Hepatic stellate cell (primary cell): ENCODE measurements at regions not wholly inside any gene's neighbourhood (a gene's known extent, or its start where the extent isn't known, plus 50 kb on each side); places are given as distances from the start of the nearest gene placed in this dataset.

Source experiments
- DNase-seq: peaks from one replicate; pipeline ENCODE4 v3.0.0; 2011; ENCODE audit warnings: low spot score

DNA sequence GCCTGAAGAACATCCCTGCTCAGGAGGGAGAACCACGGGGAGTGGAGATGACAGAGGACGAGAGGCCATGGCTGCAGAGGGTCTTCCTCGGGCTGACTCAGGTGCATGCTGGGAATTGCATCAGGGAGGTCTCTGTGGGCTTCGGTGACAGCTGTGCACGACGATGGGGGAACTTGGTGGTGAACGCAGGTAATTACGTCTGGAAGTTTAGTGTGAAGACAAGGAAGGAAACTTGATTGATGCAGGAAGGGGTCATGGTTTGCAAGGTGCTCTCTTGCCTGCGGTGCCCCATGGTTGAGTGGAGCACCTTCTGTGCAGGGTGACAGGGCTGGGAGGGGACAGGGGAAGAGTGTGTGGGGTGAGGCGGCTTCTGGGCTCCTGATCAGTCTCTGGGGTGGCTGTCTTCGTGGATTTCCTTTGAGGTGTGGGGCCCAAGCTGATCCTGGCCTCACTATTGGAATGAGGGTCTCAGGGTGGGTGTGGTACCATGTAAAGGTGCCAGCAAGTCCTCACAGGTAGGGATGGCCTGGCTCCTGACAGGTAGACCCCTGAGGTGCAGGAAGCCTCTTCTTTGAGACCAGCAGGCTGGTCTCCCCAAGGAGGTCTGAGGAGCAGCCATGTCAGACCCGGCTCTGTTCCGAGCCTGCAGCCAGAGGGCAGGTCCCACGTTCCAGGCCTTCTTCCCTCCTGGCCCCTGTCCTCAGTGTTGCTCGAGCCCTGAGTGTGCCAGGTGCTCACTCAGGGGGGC lies 1020.1 kb downstream of the TBC1D22A start:
- DNase-seq, result no peak

DNA sequence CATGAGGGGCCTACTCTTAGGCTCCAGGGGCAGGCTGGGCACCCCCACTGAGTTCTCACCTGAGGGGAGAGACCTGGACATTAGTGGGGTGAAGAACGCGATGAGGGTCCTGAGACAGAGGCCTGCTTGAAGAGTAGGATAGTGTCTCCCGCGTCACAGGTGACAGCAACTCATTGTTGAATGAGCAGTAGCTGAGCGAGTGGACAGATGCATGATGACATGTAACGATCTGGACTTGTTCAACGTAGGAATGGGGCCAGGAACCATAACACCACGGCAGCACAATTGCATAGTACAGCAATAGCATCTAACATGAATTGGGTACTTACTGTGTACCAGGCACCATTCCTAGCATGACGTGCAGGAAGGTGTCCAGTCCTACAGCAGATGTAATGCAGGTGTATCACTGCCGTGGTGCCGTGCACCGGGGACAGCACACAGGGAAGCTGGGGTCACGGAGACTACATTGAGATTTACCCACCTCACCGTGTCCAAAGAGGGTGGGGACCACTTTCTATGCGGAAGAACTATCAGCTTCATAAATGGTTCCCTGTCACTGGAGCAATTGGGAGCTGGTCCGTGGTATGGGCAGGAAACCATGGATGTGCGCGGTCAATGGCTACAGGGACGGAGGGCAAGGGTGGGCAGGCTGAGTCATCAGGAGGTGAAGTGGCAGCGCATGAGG lies 1019.1 kb downstream of the TBC1D22A start:
- DNase-seq, result no peak

GRCh38 chr22:47781024-47781423 lies 1018.6 kb downstream of the TBC1D22A start:
- DNase-seq, result no peak

DNA sequence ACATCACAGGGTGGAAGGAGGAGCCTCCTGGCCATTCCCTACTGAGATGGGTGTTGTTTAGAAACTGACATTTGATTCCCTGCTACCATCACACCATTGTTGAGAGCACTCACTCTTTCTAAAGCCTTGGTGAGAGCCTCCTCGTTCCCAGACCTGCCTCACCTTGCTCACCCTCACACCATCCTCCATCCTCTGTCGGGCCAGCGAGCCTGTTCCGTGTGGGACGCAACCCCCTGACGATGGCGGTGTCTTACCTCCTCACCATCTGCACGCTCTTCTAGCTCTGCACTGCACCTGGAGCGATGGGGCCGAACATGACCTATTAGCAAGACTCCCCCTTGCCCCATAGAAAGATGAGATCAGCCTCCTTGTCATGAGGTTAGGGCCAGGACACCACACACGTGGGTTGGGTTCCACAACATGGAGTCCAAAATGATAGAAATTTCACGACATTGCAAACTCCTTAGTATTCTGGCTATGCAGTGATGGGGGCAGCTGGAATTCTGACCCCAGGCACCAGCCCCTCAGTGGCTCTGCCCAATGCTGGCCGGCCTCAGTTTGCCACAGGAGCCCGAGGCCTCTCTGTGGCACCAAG lies 1017.9 kb downstream of the TBC1D22A start:
- no peak for DNase-seq

GRCh38 chr22:47779474-47779873 lies 1017.0 kb downstream of the TBC1D22A start:
- DNase-seq, result no peak

DNA sequence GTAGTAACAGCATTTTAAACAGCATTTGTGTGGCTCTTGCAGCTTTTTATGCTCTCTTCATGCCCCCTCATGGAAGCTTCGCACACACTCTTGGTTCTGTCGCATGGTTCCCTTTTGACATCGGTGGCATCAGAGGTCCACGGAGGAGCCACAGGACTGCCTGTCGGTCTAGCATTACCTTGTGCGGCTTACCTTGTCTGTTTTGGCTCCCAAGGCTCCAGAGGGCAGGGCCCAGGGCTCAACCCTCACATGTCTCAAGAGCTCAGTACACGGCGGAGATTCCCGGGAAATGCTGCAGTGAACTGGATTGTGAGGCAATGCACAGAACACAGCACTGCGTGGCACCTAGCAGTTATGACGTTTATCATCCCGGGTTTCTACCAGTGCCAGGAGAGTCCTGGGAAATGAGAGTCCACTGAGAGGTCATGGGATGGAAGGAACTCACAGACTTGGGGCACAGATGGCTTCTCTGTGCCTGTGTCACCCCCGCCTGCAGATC lies 1015.8 kb downstream of the TBC1D22A start:
- DNase-seq, result no peak

DNA sequence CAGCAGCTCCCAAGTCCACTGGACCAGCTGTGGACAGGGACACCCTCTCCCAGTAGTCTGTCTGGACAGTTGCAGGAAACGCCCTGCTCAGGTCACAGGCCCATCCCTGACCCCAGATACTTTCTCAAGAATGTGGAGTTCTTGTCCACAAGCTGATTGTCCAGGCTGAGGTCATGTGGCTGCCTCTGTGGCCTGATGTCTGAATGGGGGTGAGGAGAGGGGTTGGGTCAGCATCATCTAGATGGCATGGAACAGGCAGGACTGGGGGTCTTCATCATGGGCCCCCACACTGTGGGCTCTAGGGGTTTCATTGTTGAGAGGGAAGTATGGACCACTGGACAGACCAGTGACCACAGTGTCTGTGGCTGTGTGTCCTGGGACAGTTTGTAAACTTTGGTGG lies 1015.0 kb downstream of the TBC1D22A start:
- DNase-seq, result no peak

GRCh38 chr22:47776329-47776728 lies 1013.9 kb downstream of the TBC1D22A start:
- DNase-seq, result no peak

- DNase-seq, result no peak
Measured at GRCh38 chr22:47775686-47776085, 1013.2 kb downstream of the TBC1D22A start.

- no peak for DNase-seq
Measured at GRCh38 chr22:47775191-47775590, 1012.7 kb downstream of the TBC1D22A start.

GRCh38 chr22:47773635-47774034 lies 1011.2 kb downstream of the TBC1D22A start:
- DNase-seq, result no peak

GRCh38 chr22:47772864-47773263 lies 1010.4 kb downstream of the TBC1D22A start:
- no peak for DNase-seq

GRCh38 chr22:47769652-47770051 lies 1007.2 kb downstream of the TBC1D22A start:
- no peak for DNase-seq

DNA sequence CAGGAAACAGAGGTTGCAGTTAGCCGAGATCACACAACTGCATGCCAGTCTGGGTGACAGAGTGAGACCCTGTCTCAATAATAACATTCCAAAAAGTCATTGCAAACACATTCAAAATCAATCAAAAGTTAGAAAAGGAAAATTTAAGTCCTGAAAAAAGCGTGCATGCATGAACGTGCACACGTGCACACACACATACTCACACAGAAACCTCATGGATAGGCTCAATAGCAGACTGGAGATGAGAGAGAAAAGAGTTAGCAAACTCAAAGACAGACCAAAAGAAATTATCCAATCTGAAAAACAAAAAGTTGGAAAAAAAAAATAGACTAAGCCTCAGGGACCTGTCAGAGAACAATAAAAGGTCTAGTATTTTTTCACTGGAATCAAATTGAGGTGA lies 1005.6 kb downstream of the TBC1D22A start:
- DNase-seq, result no peak

- no peak for DNase-seq
Measured at GRCh38 chr22:47767403-47767802, 1005.0 kb downstream of the TBC1D22A start.

DNA sequence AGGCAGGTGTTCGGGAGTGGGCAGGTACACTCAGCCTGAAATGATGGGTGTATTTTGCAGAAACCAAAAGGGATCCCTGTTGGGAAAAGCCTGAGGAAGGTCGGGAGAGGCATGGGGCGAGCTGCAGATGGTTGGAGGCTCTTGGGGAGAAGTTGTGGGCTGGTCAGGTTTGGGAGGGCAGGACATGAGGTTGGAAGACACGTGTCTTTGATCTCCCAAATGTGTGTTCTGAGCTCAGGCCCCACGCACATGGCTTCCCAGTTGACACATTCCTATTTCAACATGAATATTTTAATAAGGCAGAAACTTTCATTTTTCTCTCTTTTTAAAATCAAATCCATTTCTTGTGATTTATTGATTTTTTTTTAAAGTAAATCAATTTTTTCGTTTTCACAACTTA lies 1003.3 kb downstream of the TBC1D22A start:
- no peak for DNase-seq

GRCh38 chr22:47762141-47762540 lies 999.7 kb downstream of the TBC1D22A start:
- DNase-seq, result no peak

GRCh38 chr22:47759909-47760308 lies 997.5 kb downstream of the TBC1D22A start:
- DNase-seq, result no peak

DNA sequence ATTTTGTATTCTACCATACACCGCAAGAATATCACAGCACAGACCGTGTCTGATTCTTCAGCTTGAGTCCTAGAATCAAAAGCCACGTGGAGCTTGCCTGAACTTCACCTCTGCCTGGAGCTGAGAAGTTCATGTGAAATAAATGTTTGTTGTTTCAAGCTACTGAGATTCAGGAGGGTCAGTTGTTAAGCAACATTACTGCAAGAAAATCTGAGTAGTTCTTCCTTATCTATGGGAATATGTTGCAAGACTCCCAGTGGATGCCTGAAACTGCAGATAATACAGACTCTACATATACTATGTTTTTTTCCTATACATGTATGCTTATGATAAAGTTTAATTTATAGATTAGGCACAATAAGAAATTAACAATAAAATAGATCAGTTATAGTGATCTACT lies 995.3 kb downstream of the TBC1D22A start:
- DNase-seq, result no peak

- no peak for DNase-seq
Measured at GRCh38 chr22:47750086-47750485, 987.6 kb downstream of the TBC1D22A start.

DNA sequence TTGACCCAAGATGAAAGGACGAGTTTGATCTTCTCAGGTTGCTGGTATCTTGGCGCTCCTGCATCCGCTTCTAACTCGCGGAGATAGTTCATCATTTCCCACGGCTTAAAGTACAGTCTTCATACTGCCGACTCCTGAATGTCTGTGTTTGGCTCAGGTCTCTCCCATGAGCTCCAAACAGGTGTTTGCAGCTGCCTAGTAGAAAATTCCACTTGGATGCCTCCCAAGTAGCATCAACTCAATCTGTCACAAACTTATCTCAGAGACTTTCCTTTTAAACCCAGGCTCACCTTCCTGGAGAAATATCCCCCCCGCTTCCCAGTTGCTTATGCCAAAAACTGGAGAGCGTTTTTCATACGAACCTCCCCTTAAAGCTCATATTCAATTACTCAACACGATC lies 986.5 kb downstream of the TBC1D22A start:
- DNase-seq, result no peak

- no peak for DNase-seq
Measured at GRCh38 chr22:47748271-47748670, 985.8 kb downstream of the TBC1D22A start.

DNA sequence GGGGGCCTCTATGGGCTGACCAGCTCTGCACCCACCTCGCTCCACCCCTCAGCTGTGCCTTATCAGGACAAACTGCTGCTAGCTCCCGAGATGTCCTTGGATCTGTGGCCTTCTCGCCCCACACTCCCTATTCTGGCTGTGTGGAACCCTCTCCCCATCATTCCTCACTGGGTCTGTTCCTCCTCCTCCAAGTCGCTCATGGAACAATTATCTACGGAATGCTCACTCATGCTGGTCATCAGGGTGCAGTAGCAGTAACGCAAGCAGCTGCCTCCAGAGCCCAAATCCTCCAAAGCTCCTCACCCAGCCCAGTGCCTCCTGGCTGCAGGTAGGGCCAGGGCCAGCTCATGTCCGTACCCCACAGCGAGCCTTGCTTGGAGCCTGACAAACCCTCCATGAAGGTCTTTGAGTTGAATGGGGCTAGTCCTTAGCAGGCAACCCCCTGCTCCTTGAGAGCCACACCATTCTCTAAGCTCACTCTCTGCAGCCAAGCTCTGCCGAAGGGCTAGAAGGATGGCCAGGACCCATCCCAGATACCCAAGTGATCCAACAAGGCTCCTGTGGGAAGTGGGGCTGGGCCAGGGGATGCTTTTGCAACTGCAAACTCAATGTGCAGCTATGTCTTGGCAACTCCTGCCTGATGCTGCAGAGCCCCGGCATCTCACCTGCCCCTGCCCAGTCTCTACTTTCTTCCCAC lies 977.8 kb downstream of the TBC1D22A start:
- DNase-seq, result no peak
